ENCODE measurements at regions not wholly inside any gene's neighbourhood (a gene's known extent, or its start where the extent isn't known, plus 50 kb on each side); places are given as distances from the start of the nearest gene placed in this dataset.

- H3K9ac ChIP-seq (ENCODE audit: insufficient read depth, low read length, poor library complexity, severe bottlenecking), result no peak overlapping the region
- no peak for DNase-seq
- H3K27ac ChIP-seq (ENCODE audit: low read depth in 1 of 2, low read length in 2 of 2), result no peak overlapping the region
- 77% methylated on average over 2 of the region's 3 CpGs for WGBS (ENCODE audit: insufficient coverage)
- Mint-ChIP-seq H3K36me3 (no peaks in the 10 kb centered on the region), H3K4me3 (no peak overlapping the region), H3K4me1 (no peaks in the 10 kb centered on the region), H3K27ac (no peak overlapping the region), H3K27me3 (ENCODE audit: low read depth in 3 of 3) (no peaks in the 10 kb centered on the region), H3K9me3 (peaks cover 9 to 41% (median 14%) of the 10 kb centered on the region in 7 donors)
- no peak for TF ChIP-seq CTCF (IDR thresholded peaks at IDR 0.05)
- H3K27me3 ChIP-seq (ENCODE audit: control insufficient read depth in 2 of 2, insufficient read depth in 2 of 2, low read length in 2 of 2), result no peaks in the 10 kb centered on the region
- intact Hi-C loops (cut with micrococcal nuclease), result no loop called here
- no peak overlapping the region for H3K4me2 ChIP-seq (replicated peaks; ENCODE audit: extremely low read depth, low read length, poor library complexity, severe bottlenecking)
- no peaks in the 10 kb centered on the region for H3K79me2 ChIP-seq (ENCODE audit: insufficient read depth, low read length)
- no peak overlapping the region for H2AFZ ChIP-seq (ENCODE audit: insufficient read depth, low read depth, low read length, poor library complexity, severe bottlenecking)
- no peak overlapping the region for H3K4me3 ChIP-seq (replicated peaks in 1 of 3; ENCODE audit: low read depth in 2 of 3, low read length in 3 of 3)
- no peaks in the 10 kb centered on the region for H3K4me1 ChIP-seq (ENCODE audit: control insufficient read depth in 1 of 2, insufficient read depth in 2 of 2, low read length in 2 of 2)
- no peaks in the 10 kb centered on the region for H3K36me3 ChIP-seq (replicated peaks in 1 of 2; ENCODE audit: control insufficient read depth in 1 of 2, insufficient read depth in 2 of 2, low read length in 2 of 2)
- H4K20me1 ChIP-seq (ENCODE audit: insufficient read depth, low read length), result no peaks in the 10 kb centered on the region
- peaks cover 21 to 42% of the 10 kb centered on the region in 2 donors for H3K9me3 ChIP-seq (replicated peaks in 1 of 2; ENCODE audit: control insufficient read depth in 1 of 2, insufficient read depth in 1 of 2, low read length in 2 of 2)
Observed at GRCh38 chr7:86058649-86059048, 585.1 kb upstream of the GRM3 start.

GRCh38 chr7:86050918-86051317 lies 592.8 kb upstream of the GRM3 start:
- no peaks in the 10 kb centered on the region for H3K9me3 ChIP-seq (replicated peaks in 1 of 2; ENCODE audit: control insufficient read depth in 1 of 2, insufficient read depth in 1 of 2, low read length in 2 of 2)
- WGBS (ENCODE audit: insufficient coverage), result no CpG with 5 or more reads among the region's 1 CpG
- H3K79me2 ChIP-seq (ENCODE audit: insufficient read depth, low read length), result no peaks in the 10 kb centered on the region
- Mint-ChIP-seq H3K9me3 (peaks cover 0 to 4% (median 0%) of the 10 kb centered on the region in 7 donors), H3K4me3 (no peak overlapping the region), H3K4me1 (no peaks in the 10 kb centered on the region), H3K36me3 (no peaks in the 10 kb centered on the region), H3K27ac (no peak overlapping the region), H3K27me3 (ENCODE audit: low read depth in 3 of 3) (no peaks in the 10 kb centered on the region)
- no peaks in the 10 kb centered on the region for H3K4me1 ChIP-seq (ENCODE audit: control insufficient read depth in 1 of 2, insufficient read depth in 2 of 2, low read length in 2 of 2)
- no peak overlapping the region for H3K27ac ChIP-seq (ENCODE audit: low read depth in 1 of 2, low read length in 2 of 2)
- no peak overlapping the region for H3K4me3 ChIP-seq (replicated peaks in 1 of 3; ENCODE audit: low read depth in 2 of 3, low read length in 3 of 3)
- no peak for DNase-seq
- intact Hi-C loops (cut with micrococcal nuclease), result no loop called here
- no peaks in the 10 kb centered on the region for H3K27me3 ChIP-seq (ENCODE audit: control insufficient read depth in 2 of 2, insufficient read depth in 2 of 2, low read length in 2 of 2)
- TF ChIP-seq CTCF (IDR thresholded peaks at IDR 0.05), result no peak
- H2AFZ ChIP-seq (ENCODE audit: insufficient read depth, low read depth, low read length, poor library complexity, severe bottlenecking), result no peak overlapping the region
- H3K36me3 ChIP-seq (replicated peaks in 1 of 2; ENCODE audit: control insufficient read depth in 1 of 2, insufficient read depth in 2 of 2, low read length in 2 of 2), result no peaks in the 10 kb centered on the region
- no peak overlapping the region for H3K9ac ChIP-seq (ENCODE audit: insufficient read depth, low read length, poor library complexity, severe bottlenecking)
- H4K20me1 ChIP-seq (ENCODE audit: insufficient read depth, low read length), result no peaks in the 10 kb centered on the region
- no peak overlapping the region for H3K4me2 ChIP-seq (replicated peaks; ENCODE audit: extremely low read depth, low read length, poor library complexity, severe bottlenecking)
